ENCODE measurements at regions not wholly inside any gene's neighbourhood (a gene's known extent, or its start where the extent isn't known, plus 50 kb on each side); places are given as distances from the start of the nearest gene placed in this dataset.

DNA sequence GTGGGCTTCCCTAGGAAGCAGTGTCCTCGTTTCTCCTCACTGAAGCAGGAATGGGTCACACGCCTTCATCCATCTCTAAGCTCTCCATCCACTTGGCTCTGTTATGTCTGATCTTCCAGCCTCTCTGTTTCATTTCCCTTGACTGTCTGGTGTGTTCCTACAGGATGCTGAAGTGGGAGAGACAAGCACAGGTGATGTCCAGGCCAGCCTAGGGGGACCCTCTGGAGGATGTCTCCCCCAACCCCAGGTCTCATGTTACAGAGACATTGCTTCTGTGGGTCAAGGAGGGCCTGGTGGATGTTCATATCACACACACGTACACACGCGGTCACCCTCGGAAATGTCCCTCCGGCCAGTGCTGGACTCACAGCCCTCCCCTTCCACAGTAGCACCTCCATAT, 229.9 kb downstream of the CDC5L start:
- no peak overlapping the region for H2BK5ac ChIP-seq (ENCODE audit: insufficient read length, low read length)
- H3T11ph ChIP-seq (ENCODE audit: low read length) = no peak overlapping the region
- no peak overlapping the region for H2BK15ac ChIP-seq (ENCODE audit: low read depth, low read length)
- no peak overlapping the region for H3K4ac ChIP-seq (ENCODE audit: low read depth, low read length)
- H2AK5ac ChIP-seq (ENCODE audit: insufficient read length, low read length) = no peak overlapping the region
- H3K9ac ChIP-seq (ENCODE audit: extremely low read depth, insufficient read length, low read length) = no peak overlapping the region
- no peaks in the 10 kb centered on the region for H3K9me3 ChIP-seq (ENCODE audit: control insufficient read depth, low read depth, low read length)
- H4K20me1 ChIP-seq (ENCODE audit: control insufficient read depth, insufficient read depth, insufficient read length) = no peaks in the 10 kb centered on the region
- no peaks in the 10 kb centered on the region for H3K79me2 ChIP-seq (ENCODE audit: insufficient read depth, low read length)
- Mint-ChIP-seq H3K9me3 (no peaks in the 10 kb centered on the region), H3K4me3 (no peak overlapping the region), H3K27me3 (ENCODE audit: low read depth) (peaks cover 7% of the 10 kb centered on the region), H3K4me1 (peaks cover 12 to 19% of the 10 kb centered on the region in 2 experiments), H3K27ac (no peak overlapping the region), H3K36me3 (ENCODE audit: insufficient read depth in 1 of 3, low read depth in 3 of 3) (no peaks in the 10 kb centered on the region)
- no peak overlapping the region for H3K14ac ChIP-seq (ENCODE audit: insufficient read depth, low read length)
- H2BK12ac ChIP-seq (ENCODE audit: insufficient read length, low read depth, low read length) = no peak overlapping the region
- no peaks in the 10 kb centered on the region for H3K27me3 ChIP-seq (ENCODE audit: insufficient read depth, low read length)
- TF ChIP-seq, protein P1, sequence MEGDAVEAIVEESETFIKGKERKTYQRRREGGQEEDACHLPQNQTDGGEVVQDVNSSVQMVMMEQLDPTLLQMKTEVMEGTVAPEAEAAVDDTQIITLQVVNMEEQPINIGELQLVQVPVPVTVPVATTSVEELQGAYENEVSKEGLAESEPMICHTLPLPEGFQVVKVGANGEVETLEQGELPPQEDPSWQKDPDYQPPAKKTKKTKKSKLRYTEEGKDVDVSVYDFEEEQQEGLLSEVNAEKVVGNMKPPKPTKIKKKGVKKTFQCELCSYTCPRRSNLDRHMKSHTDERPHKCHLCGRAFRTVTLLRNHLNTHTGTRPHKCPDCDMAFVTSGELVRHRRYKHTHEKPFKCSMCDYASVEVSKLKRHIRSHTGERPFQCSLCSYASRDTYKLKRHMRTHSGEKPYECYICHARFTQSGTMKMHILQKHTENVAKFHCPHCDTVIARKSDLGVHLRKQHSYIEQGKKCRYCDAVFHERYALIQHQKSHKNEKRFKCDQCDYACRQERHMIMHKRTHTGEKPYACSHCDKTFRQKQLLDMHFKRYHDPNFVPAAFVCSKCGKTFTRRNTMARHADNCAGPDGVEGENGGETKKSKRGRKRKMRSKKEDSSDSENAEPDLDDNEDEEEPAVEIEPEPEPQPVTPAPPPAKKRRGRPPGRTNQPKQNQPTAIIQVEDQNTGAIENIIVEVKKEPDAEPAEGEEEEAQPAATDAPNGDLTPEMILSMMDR (conservative IDR thresholded peaks at IDR 0.05) = no peak
- no peaks in the 10 kb centered on the region for H3K79me1 ChIP-seq (ENCODE audit: insufficient read depth, low read depth, low read length, poor library complexity, severe bottlenecking)
- no peak overlapping the region for H3K27ac ChIP-seq (ENCODE audit: insufficient read length, low read depth, low read length)
- no peak overlapping the region for H4K8ac ChIP-seq (replicated peaks; ENCODE audit: insufficient read length, low read depth, low read length)
- no peak overlapping the region for H4K91ac ChIP-seq (ENCODE audit: insufficient read length, low read depth, low read length)
- no peak overlapping the region for H4K5ac ChIP-seq (ENCODE audit: insufficient read length, low read depth, low read length)
- H3K18ac ChIP-seq (ENCODE audit: insufficient read length, low read depth, low read length) = no peak overlapping the region
- no peak overlapping the region for H3K56ac ChIP-seq (ENCODE audit: insufficient read length, low read depth, low read length)
- H3K23me2 ChIP-seq (ENCODE audit: insufficient read length, low read depth, low read length, poor library complexity, severe bottlenecking) = no peaks in the 10 kb centered on the region
- no peak overlapping the region for H3K4me2 ChIP-seq (ENCODE audit: insufficient read depth, insufficient read length, low read length)
- H3K23ac ChIP-seq (ENCODE audit: insufficient read length, low read depth, low read length) = no peak overlapping the region
- H2AFZ ChIP-seq (ENCODE audit: low read length) = no peak overlapping the region
- H3K4me1 ChIP-seq (ENCODE audit: insufficient read depth, low read length) = peaks cover 7% of the 10 kb centered on the region; the same call in 1 of the 2 replicates
- H2BK20ac ChIP-seq (ENCODE audit: low read depth, low read length, poor library complexity, severe bottlenecking) = no peak overlapping the region
- no CpG with 5 or more reads among the region's 7 CpGs for WGBS (ENCODE audit: extremely low coverage, insufficient read length, low lambda C conversion rate)
- H2BK120ac ChIP-seq (ENCODE audit: low read depth, low read length, poor library complexity, severe bottlenecking) = no peak overlapping the region
- no peak for DNase-seq

Measured in H9 (cell line).